ENCODE measurements at regions not wholly inside any gene's neighbourhood (a gene's known extent, or its start where the extent isn't known, plus 50 kb on each side); places are given as distances from the start of the nearest gene placed in this dataset.

GRCh38 chr18:41752826-41753225 lies 202.2 kb upstream of the PIK3C3 start:
- no peak for DNase-seq

GRCh38 chr18:41751652-41752051 lies 203.4 kb upstream of the PIK3C3 start:
- no peak for DNase-seq

GRCh38 chr18:41751161-41751560 lies 203.9 kb upstream of the PIK3C3 start:
- DNase-seq, result no peak

GRCh38 chr18:41747723-41748242 lies 207.3 kb upstream of the PIK3C3 start:
- no peak for DNase-seq

- peak; percentile 9 to 25 for DNase-seq
These were observed 209.6 kb upstream of the PIK3C3 start for GRCh38 chr18:41745166-41746049.

GRCh38 chr18:41744421-41745030 lies 210.5 kb upstream of the PIK3C3 start:
- no peak for DNase-seq

- DNase-seq, result no peak
These were observed 217.8 kb upstream of the PIK3C3 start for GRCh38 chr18:41737218-41737617.

GRCh38 chr18:41734917-41735316 lies 220.1 kb upstream of the PIK3C3 start:
- DNase-seq, result no peak

- DNase-seq, result no peak
These were observed 222.7 kb upstream of the PIK3C3 start for GRCh38 chr18:41732356-41732755.

GRCh38 chr18:41731884-41732283 lies 223.2 kb upstream of the PIK3C3 start:
- no peak for DNase-seq

- DNase-seq, result no peak
These were observed 230.8 kb upstream of the PIK3C3 start for GRCh38 chr18:41724195-41724594.

GRCh38 chr18:41721103-41721790 lies 233.8 kb upstream of the PIK3C3 start:
- no peak for DNase-seq

- no peak for DNase-seq
These were observed 234.8 kb upstream of the PIK3C3 start for GRCh38 chr18:41720226-41720625.

GRCh38 chr18:41719808-41720207 lies 235.2 kb upstream of the PIK3C3 start:
- no peak for DNase-seq

- no peak for DNase-seq
These were observed 240.2 kb upstream of the PIK3C3 start for GRCh38 chr18:41714872-41715271.

GRCh38 chr18:41713969-41714825 lies 240.8 kb upstream of the PIK3C3 start:
- DNase-seq, result no peak

- DNase-seq, result no peak
These were observed 248.7 kb upstream of the PIK3C3 start for GRCh38 chr18:41706301-41706700.

GRCh38 chr18:41703744-41704530 lies 251.1 kb upstream of the PIK3C3 start:
- no peak for DNase-seq

GRCh38 chr18:41700416-41700815 lies 254.6 kb upstream of the PIK3C3 start:
- no peak for DNase-seq

GRCh38 chr18:41695441-41695840 lies 259.6 kb upstream of the PIK3C3 start:
- DNase-seq, result no peak

GRCh38 chr18:41693008-41693407 lies 262.0 kb upstream of the PIK3C3 start:
- DNase-seq, result no peak

Data from activated CD4-positive, alpha-beta T cell treated with anti-CD3 and anti-CD28 coated beads, Interleukin-2, amount 50 U/mL, for 48 hours (primary cell).